GM23248 (cell line): ENCODE measurements at regions not wholly inside any gene's neighbourhood (a gene's known extent, or its start where the extent isn't known, plus 50 kb on each side); places are given as distances from the start of the nearest gene placed in this dataset.

Experiments
- DNase-seq: peaks from one replicate; pipeline ENCODE4 v3.0.0-alpha.2; 2015
- H2AFZ ChIP-seq: fragments of 200-600 bp; sonication (generic); 2 replicates; pipeline ENCODE4 v1.6.1; 2016; ENCODE audit warnings: antibody characterized with exemption
- H3F3A ChIP-seq: fragments of 200-600 bp; sonication (generic); 2 replicates; pipeline ENCODE4 v1.6.1; 2016; ENCODE audit warnings: mild to moderate bottlenecking, antibody characterized with exemption, mixed run types; ENCODE audit not compliant: insufficient read depth
- H3K27ac ChIP-seq: fragments of 200-600 bp; sonication (generic); 2 replicates; pipeline ENCODE4 v1.5.1; 2016; ENCODE audit warnings: mild to moderate bottlenecking
- H3K27me3 ChIP-seq: fragments of 200-600 bp; sonication (generic); replicated peaks from 2 replicates; pipeline ENCODE4 v1.6.1; 2016; ENCODE audit warnings: mild to moderate bottlenecking; ENCODE audit not compliant: insufficient read depth
- H3K36me3 ChIP-seq: fragments of 200-600 bp; sonication (generic); 2 replicates; pipeline ENCODE4 v1.6.1; 2016; ENCODE audit warnings: low read depth, mild to moderate bottlenecking
- H3K4me1 ChIP-seq: fragments of 200-600 bp; sonication (generic); 2 replicates; pipeline ENCODE4 v1.6.1; 2016; ENCODE audit warnings: mild to moderate bottlenecking; ENCODE audit not compliant: insufficient read depth
- H3K4me2 ChIP-seq: fragments of 200-600 bp; sonication (generic); one replicate; pipeline ENCODE4 v1.6.1; 2016; ENCODE audit warnings: mild to moderate bottlenecking; ENCODE audit not compliant: unreplicated experiment
- H3K4me3 ChIP-seq: fragments of 200-600 bp; sonication (generic); 2 replicates; pipeline ENCODE4 v1.5.1; 2016; ENCODE audit warnings: mild to moderate bottlenecking
- H3K79me2 ChIP-seq: fragments of 200-600 bp; sonication (generic); 2 replicates; pipeline ENCODE4 v1.6.1; 2016; ENCODE audit warnings: mild to moderate bottlenecking; ENCODE audit not compliant: insufficient read depth
- H3K9ac ChIP-seq: fragments of 200-600 bp; sonication (generic); 2 replicates; pipeline ENCODE4 v1.6.1; 2016; ENCODE audit warnings: mild to moderate bottlenecking
- H3K9me2 ChIP-seq: fragments of 200-600 bp; sonication (generic); 2 replicates; pipeline ENCODE4 v1.6.1; 2016; ENCODE audit warnings: mixed run types, mild to moderate bottlenecking, moderate library complexity; ENCODE audit not compliant: insufficient read depth
- H3K9me3 ChIP-seq: fragments of 200-600 bp; sonication (generic); one replicate; pipeline ENCODE4 v1.6.1; 2017; ENCODE audit warnings: low read depth
- H4K20me1 ChIP-seq: fragments of 200-600 bp; sonication (generic); 2 replicates; pipeline ENCODE4 v1.6.0; 2016; ENCODE audit not compliant: insufficient read depth
- EZH2 ChIP-seq: fragments of 200-600 bp; sonication (generic); IDR thresholded peaks from 2 replicates; pipeline ENCODE4 v1.6.1; 2018; ENCODE audit warnings: antibody characterized with exemption, mild to moderate bottlenecking; ENCODE audit not compliant: insufficient read depth, poor library complexity, severe bottlenecking
- EZH2phosphoT487 ChIP-seq: fragments of 200-600 bp; sonication (generic); IDR thresholded peaks from 2 replicates; pipeline ENCODE4 v1.6.1; 2018; ENCODE audit warnings: antibody characterized with exemption, moderate library complexity, mild to moderate bottlenecking, low read depth; ENCODE audit not compliant: insufficient read depth
- WGBS, 2 experiments: methylation state at CpG; one replicate each; pipeline ENCODE4 v1.1.6; 2015 to 2017; ENCODE audit warnings: low lambda C conversion rate in 2 of 2, low coverage in 1 of 2; ENCODE audit errors: missing lambda C conversion rate in 2 of 2; 5-methylcytosine and 5-hydroxymethylcytosine counted together
- in situ Hi-C: fragments of 300-500 bp; cut with MboI; formaldehyde crosslinking; loops from 2 replicates; pipeline ENCODE4 v1.15.0; 2020

GRCh38 chr2:46835520-46835919 is 80.1 kb downstream of the MCFD2 start:
- H3K4me2 ChIP-seq = no peak overlapping the region
- no peaks in the 10 kb centered on the region for H3K9me3 ChIP-seq
- peaks cover 56% of the 10 kb centered on the region for H3K79me2 ChIP-seq
- no peak overlapping the region for H2AFZ ChIP-seq
- TF ChIP-seq EZH2phosphoT487 (no peak), EZH2 (no peak)
- in situ Hi-C loops = no loop called here
- no peak for DNase-seq
- H3K9ac ChIP-seq = 0 out of 2 replicates have a peak overlapping the region, but pooled peaks have one; percentile 5
- peaks cover 6% of the 10 kb centered on the region; the same call in 1 of the 2 replicates for H3K36me3 ChIP-seq
- no peak overlapping the region for H3K4me3 ChIP-seq
- H4K20me1 ChIP-seq = no peaks in the 10 kb centered on the region
- no peaks in the 10 kb centered on the region for H3K27me3 ChIP-seq
- H3K27ac ChIP-seq = peak overlapping the region; percentile 10; the same call in 1 of the 2 replicates
- WGBS, 2 experiments = 98 to 99% methylated on average over 6 of the region's 6 CpGs
- H3K4me1 ChIP-seq = peaks cover 34% of the 10 kb centered on the region
- H3K9me2 ChIP-seq = no peaks in the 10 kb centered on the region
- H3F3A ChIP-seq = peaks cover 59% of the 10 kb centered on the region

GRCh38 chr2:46832543-46832942 is 83.1 kb downstream of the MCFD2 start:
- DNase-seq = no peak
- Histone ChIP-seq H3K36me3 (peaks cover 6% of the 10 kb centered on the region; the same call in 1 of the 2 replicates), H3K4me1 (peaks cover 63% of the 10 kb centered on the region), H3F3A (peaks cover 70% of the 10 kb centered on the region), H2AFZ (no peak overlapping the region), H3K79me2 (peaks cover 71% of the 10 kb centered on the region), H3K27ac (peak overlapping the region; percentile 92), H4K20me1 (no peaks in the 10 kb centered on the region), H3K27me3 (no peaks in the 10 kb centered on the region), H3K4me3 (no peak overlapping the region), H3K9me2 (no peaks in the 10 kb centered on the region), H3K4me2 (peak overlapping the region; percentile 24), H3K9ac (peak overlapping the region; percentile 70), H3K9me3 (no peaks in the 10 kb centered on the region)
- in situ Hi-C loops = no loop called here
- WGBS, 2 experiments = 14 to 33% methylated on average over 1 of the region's 1 CpG
- TF ChIP-seq EZH2 = no peak
- TF ChIP-seq EZH2phosphoT487 = no peak

- DNase-seq = peak; percentile 65
- TF ChIP-seq EZH2phosphoT487 (no peak), EZH2 (no peak)
- H3K79me2 ChIP-seq = peaks cover 71% of the 10 kb centered on the region
- H3K9ac ChIP-seq = peak overlapping the region; percentile 70
- H3F3A ChIP-seq = peaks cover 72% of the 10 kb centered on the region
- no peaks in the 10 kb centered on the region for H4K20me1 ChIP-seq
- no peaks in the 10 kb centered on the region for H3K27me3 ChIP-seq
- H3K36me3 ChIP-seq = peaks cover 6% of the 10 kb centered on the region; the same call in 1 of the 2 replicates
- no peaks in the 10 kb centered on the region for H3K9me2 ChIP-seq
- peak overlapping the region; percentile 24 for H3K4me2 ChIP-seq
- no peaks in the 10 kb centered on the region for H3K9me3 ChIP-seq
- H3K4me1 ChIP-seq = peaks cover 70% of the 10 kb centered on the region
- in situ Hi-C loops = no loop called here
- H3K27ac ChIP-seq = peak overlapping the region; percentile 92
- no peak overlapping the region for H2AFZ ChIP-seq
- WGBS, 2 experiments = 2 to 6% methylated on average over 4 of the region's 4 CpGs
- H3K4me3 ChIP-seq = no peak overlapping the region
Measured at GRCh38 chr2:46831869-46832265, 83.7 kb downstream of the MCFD2 start.

GRCh38 chr2:46831051-46831868 is 84.3 kb downstream of the MCFD2 start:
- Histone ChIP-seq H3K9me2 (no peaks in the 10 kb centered on the region), H3K36me3 (peaks cover 6% of the 10 kb centered on the region; the same call in 1 of the 2 replicates), H2AFZ (no peak overlapping the region), H3K27me3 (no peaks in the 10 kb centered on the region), H3K79me2 (peaks cover 69% of the 10 kb centered on the region), H3K4me1 (peaks cover 72% of the 10 kb centered on the region), H3F3A (peaks cover 73% of the 10 kb centered on the region), H4K20me1 (no peaks in the 10 kb centered on the region), H3K27ac (peak overlapping the region; percentile 92), H3K9ac (peak overlapping the region; percentile 82), H3K9me3 (no peaks in the 10 kb centered on the region), H3K4me2 (peak overlapping the region; percentile 70), H3K4me3 (no peak overlapping the region)
- in situ Hi-C loops = no loop called here
- no peak for TF ChIP-seq EZH2
- no peak; the same call in 1 of the 2 replicates for TF ChIP-seq EZH2phosphoT487
- WGBS, 2 experiments = 3% methylated on average over 7 of the region's 7 CpGs
- peak; percentile 93 for DNase-seq
